ENCODE measurements at regions not wholly inside any gene's neighbourhood (a gene's known extent, or its start where the extent isn't known, plus 50 kb on each side); places are given as distances from the start of the nearest gene placed in this dataset.

- H3K36me3 ChIP-seq (ENCODE audit: control insufficient read depth in 2 of 2, insufficient read depth in 2 of 2, low read length in 2 of 2), result no peaks in the 10 kb centered on the region
- H3K4me3 ChIP-seq (ENCODE audit: low read length in 2 of 2), result no peak overlapping the region
- no peak overlapping the region for H3K27ac ChIP-seq (ENCODE audit: low read depth in 2 of 2, low read length in 2 of 2)
- no peaks in the 10 kb centered on the region for H3K4me1 ChIP-seq (ENCODE audit: control insufficient read depth in 2 of 2, insufficient read depth in 2 of 2, low read length in 2 of 2)
- no peak overlapping the region for H3K9ac ChIP-seq (ENCODE audit: low read depth in 1 of 2, low read length in 2 of 2)
- H3K9me3 ChIP-seq (ENCODE audit: control insufficient read depth in 2 of 2, low read length in 2 of 2), result no peaks in the 10 kb centered on the region
- H3K27me3 ChIP-seq (ENCODE audit: control insufficient read depth in 2 of 2, insufficient read depth in 2 of 2, low read length in 2 of 2), result no peaks in the 10 kb centered on the region
Observed at GRCh38 chr13:74329962-74330361, 195.8 kb upstream of the KLF12 start.

- Histone ChIP-seq H3K27ac (ENCODE audit: low read depth in 2 of 2, low read length in 2 of 2) (no peak overlapping the region), H3K27me3 (ENCODE audit: control insufficient read depth in 2 of 2, insufficient read depth in 2 of 2, low read length in 2 of 2) (no peaks in the 10 kb centered on the region), H3K4me1 (ENCODE audit: control insufficient read depth in 2 of 2, insufficient read depth in 2 of 2, low read length in 2 of 2) (no peaks in the 10 kb centered on the region), H3K36me3 (ENCODE audit: control insufficient read depth in 2 of 2, insufficient read depth in 2 of 2, low read length in 2 of 2) (no peaks in the 10 kb centered on the region), H3K9ac (ENCODE audit: low read depth in 1 of 2, low read length in 2 of 2) (no peak overlapping the region), H3K4me3 (ENCODE audit: low read length in 2 of 2) (no peak overlapping the region), H3K9me3 (ENCODE audit: control insufficient read depth in 2 of 2, low read length in 2 of 2) (no peaks in the 10 kb centered on the region)
Observed at GRCh38 chr13:74325106-74325505, 190.9 kb upstream of the KLF12 start.

- no peak overlapping the region for H3K9ac ChIP-seq (ENCODE audit: low read depth in 1 of 2, low read length in 2 of 2)
- H3K36me3 ChIP-seq (ENCODE audit: control insufficient read depth in 2 of 2, insufficient read depth in 2 of 2, low read length in 2 of 2), result no peaks in the 10 kb centered on the region
- H3K27ac ChIP-seq (ENCODE audit: low read depth in 2 of 2, low read length in 2 of 2), result no peak overlapping the region
- H3K4me3 ChIP-seq (ENCODE audit: low read length in 2 of 2), result no peak overlapping the region
- H3K4me1 ChIP-seq (ENCODE audit: control insufficient read depth in 2 of 2, insufficient read depth in 2 of 2, low read length in 2 of 2), result no peaks in the 10 kb centered on the region
- H3K9me3 ChIP-seq (ENCODE audit: control insufficient read depth in 2 of 2, low read length in 2 of 2), result no peaks in the 10 kb centered on the region
- H3K27me3 ChIP-seq (ENCODE audit: control insufficient read depth in 2 of 2, insufficient read depth in 2 of 2, low read length in 2 of 2), result no peaks in the 10 kb centered on the region
Observed at GRCh38 chr13:74324338-74324737, 190.1 kb upstream of the KLF12 start.

- Histone ChIP-seq H3K4me1 (ENCODE audit: control insufficient read depth in 2 of 2, insufficient read depth in 2 of 2, low read length in 2 of 2) (no peaks in the 10 kb centered on the region), H3K27ac (ENCODE audit: low read depth in 2 of 2, low read length in 2 of 2) (no peak overlapping the region), H3K4me3 (ENCODE audit: low read length in 2 of 2) (no peak overlapping the region), H3K36me3 (ENCODE audit: control insufficient read depth in 2 of 2, insufficient read depth in 2 of 2, low read length in 2 of 2) (no peaks in the 10 kb centered on the region), H3K27me3 (ENCODE audit: control insufficient read depth in 2 of 2, insufficient read depth in 2 of 2, low read length in 2 of 2) (no peaks in the 10 kb centered on the region), H3K9ac (ENCODE audit: low read depth in 1 of 2, low read length in 2 of 2) (no peak overlapping the region), H3K9me3 (ENCODE audit: control insufficient read depth in 2 of 2, low read length in 2 of 2) (no peaks in the 10 kb centered on the region)
Observed at GRCh38 chr13:74322562-74322961, 188.4 kb upstream of the KLF12 start.

GRCh38 chr13:74320282-74320681 is 186.1 kb upstream of the KLF12 start:
- H3K36me3 ChIP-seq (ENCODE audit: control insufficient read depth in 2 of 2, insufficient read depth in 2 of 2, low read length in 2 of 2), result no peaks in the 10 kb centered on the region
- H3K9ac ChIP-seq (ENCODE audit: low read depth in 1 of 2, low read length in 2 of 2), result no peak overlapping the region
- no peaks in the 10 kb centered on the region for H3K9me3 ChIP-seq (ENCODE audit: control insufficient read depth in 2 of 2, low read length in 2 of 2)
- H3K27ac ChIP-seq (ENCODE audit: low read depth in 2 of 2, low read length in 2 of 2), result no peak overlapping the region
- H3K4me3 ChIP-seq (ENCODE audit: low read length in 2 of 2), result no peak overlapping the region
- H3K27me3 ChIP-seq (ENCODE audit: control insufficient read depth in 2 of 2, insufficient read depth in 2 of 2, low read length in 2 of 2), result no peaks in the 10 kb centered on the region
- no peaks in the 10 kb centered on the region for H3K4me1 ChIP-seq (ENCODE audit: control insufficient read depth in 2 of 2, insufficient read depth in 2 of 2, low read length in 2 of 2)

- no peak overlapping the region for H3K27ac ChIP-seq (ENCODE audit: low read depth in 2 of 2, low read length in 2 of 2)
Observed at GRCh38 chr13:74316547-74316946, 182.3 kb upstream of the KLF12 start.

GRCh38 chr13:74306496-74306895 is 172.3 kb upstream of the KLF12 start:
- no peaks in the 10 kb centered on the region for H3K36me3 ChIP-seq (ENCODE audit: control insufficient read depth in 2 of 2, insufficient read depth in 2 of 2, low read length in 2 of 2)
- no peak overlapping the region for H3K9ac ChIP-seq (ENCODE audit: low read depth in 1 of 2, low read length in 2 of 2)

More at GRCh38 chr13:74316547-74316946, 182.3 kb upstream of the KLF12 start:
- Histone ChIP-seq H3K27me3 (ENCODE audit: control insufficient read depth in 2 of 2, insufficient read depth in 2 of 2, low read length in 2 of 2) (no peaks in the 10 kb centered on the region), H3K9ac (ENCODE audit: low read depth in 1 of 2, low read length in 2 of 2) (no peak overlapping the region), H3K36me3 (ENCODE audit: control insufficient read depth in 2 of 2, insufficient read depth in 2 of 2, low read length in 2 of 2) (no peaks in the 10 kb centered on the region), H3K4me1 (ENCODE audit: control insufficient read depth in 2 of 2, insufficient read depth in 2 of 2, low read length in 2 of 2) (no peaks in the 10 kb centered on the region), H3K4me3 (ENCODE audit: low read length in 2 of 2) (no peak overlapping the region), H3K9me3 (ENCODE audit: control insufficient read depth in 2 of 2, low read length in 2 of 2) (no peaks in the 10 kb centered on the region)

GRCh38 chr13:74305876-74306275 is 171.7 kb upstream of the KLF12 start:
- H3K36me3 ChIP-seq (ENCODE audit: control insufficient read depth in 2 of 2, insufficient read depth in 2 of 2, low read length in 2 of 2), result no peaks in the 10 kb centered on the region
- H3K9me3 ChIP-seq (ENCODE audit: control insufficient read depth in 2 of 2, low read length in 2 of 2), result no peaks in the 10 kb centered on the region
- H3K27ac ChIP-seq (ENCODE audit: low read depth in 2 of 2, low read length in 2 of 2), result no peak overlapping the region
- H3K9ac ChIP-seq (ENCODE audit: low read depth in 1 of 2, low read length in 2 of 2), result no peak overlapping the region
- no peaks in the 10 kb centered on the region for H3K4me1 ChIP-seq (ENCODE audit: control insufficient read depth in 2 of 2, insufficient read depth in 2 of 2, low read length in 2 of 2)
- H3K4me3 ChIP-seq (ENCODE audit: low read length in 2 of 2), result no peak overlapping the region
- H3K27me3 ChIP-seq (ENCODE audit: control insufficient read depth in 2 of 2, insufficient read depth in 2 of 2, low read length in 2 of 2), result no peaks in the 10 kb centered on the region

More at GRCh38 chr13:74306496-74306895, 172.3 kb upstream of the KLF12 start:
- Histone ChIP-seq H3K4me3 (ENCODE audit: low read length in 2 of 2) (no peak overlapping the region), H3K27ac (ENCODE audit: low read depth in 2 of 2, low read length in 2 of 2) (no peak overlapping the region), H3K27me3 (ENCODE audit: control insufficient read depth in 2 of 2, insufficient read depth in 2 of 2, low read length in 2 of 2) (no peaks in the 10 kb centered on the region), H3K4me1 (ENCODE audit: control insufficient read depth in 2 of 2, insufficient read depth in 2 of 2, low read length in 2 of 2) (no peaks in the 10 kb centered on the region), H3K9me3 (ENCODE audit: control insufficient read depth in 2 of 2, low read length in 2 of 2) (no peaks in the 10 kb centered on the region)

- no peak overlapping the region for H3K27ac ChIP-seq (ENCODE audit: low read depth in 2 of 2, low read length in 2 of 2)
Observed at GRCh38 chr13:74301258-74301935, 167.2 kb upstream of the KLF12 start.

GRCh38 chr13:74300162-74300561 is 166.0 kb upstream of the KLF12 start:
- no peak overlapping the region for H3K27ac ChIP-seq (ENCODE audit: low read depth in 2 of 2, low read length in 2 of 2)
- no peaks in the 10 kb centered on the region for H3K27me3 ChIP-seq (ENCODE audit: control insufficient read depth in 2 of 2, insufficient read depth in 2 of 2, low read length in 2 of 2)
- H3K9ac ChIP-seq (ENCODE audit: low read depth in 1 of 2, low read length in 2 of 2), result no peak overlapping the region
- no peaks in the 10 kb centered on the region for H3K4me1 ChIP-seq (ENCODE audit: control insufficient read depth in 2 of 2, insufficient read depth in 2 of 2, low read length in 2 of 2)
- no peak overlapping the region for H3K4me3 ChIP-seq (ENCODE audit: low read length in 2 of 2)
- no peaks in the 10 kb centered on the region for H3K36me3 ChIP-seq (ENCODE audit: control insufficient read depth in 2 of 2, insufficient read depth in 2 of 2, low read length in 2 of 2)
- H3K9me3 ChIP-seq (ENCODE audit: control insufficient read depth in 2 of 2, low read length in 2 of 2), result no peaks in the 10 kb centered on the region

More at GRCh38 chr13:74301258-74301935, 167.2 kb upstream of the KLF12 start:
- H3K4me1 ChIP-seq (ENCODE audit: control insufficient read depth in 2 of 2, insufficient read depth in 2 of 2, low read length in 2 of 2), result no peaks in the 10 kb centered on the region
- H3K9ac ChIP-seq (ENCODE audit: low read depth in 1 of 2, low read length in 2 of 2), result no peak overlapping the region
- no peaks in the 10 kb centered on the region for H3K27me3 ChIP-seq (ENCODE audit: control insufficient read depth in 2 of 2, insufficient read depth in 2 of 2, low read length in 2 of 2)
- H3K36me3 ChIP-seq (ENCODE audit: control insufficient read depth in 2 of 2, insufficient read depth in 2 of 2, low read length in 2 of 2), result no peaks in the 10 kb centered on the region
- no peaks in the 10 kb centered on the region for H3K9me3 ChIP-seq (ENCODE audit: control insufficient read depth in 2 of 2, low read length in 2 of 2)
- no peak overlapping the region for H3K4me3 ChIP-seq (ENCODE audit: low read length in 2 of 2)

All from mucosa of rectum (tissue), 2 donors.